CD14-positive monocyte (primary cell): ENCODE measurements at regions not wholly inside any gene's neighbourhood (a gene's known extent, or its start where the extent isn't known, plus 50 kb on each side); places are given as distances from the start of the nearest gene placed in this dataset.

Experiments
- DNase-seq, 3 donors: peaks; one replicate each; pipeline ENCODE4 v3.0.0-alpha.2; 2011 to 2022
- H2AFZ ChIP-seq: 2 replicates; pipeline ENCODE4 v1.6.0; 2012; ENCODE audit warnings: mild to moderate bottlenecking, low read depth, low read length, inconsistent platforms; ENCODE audit not compliant: insufficient read depth, poor library complexity, severe bottlenecking
- H3K27ac ChIP-seq, 2 donors: 1 replicate in 1 of 2; 2 replicates in 1 of 2; pipeline ENCODE4 v1.5.1; 2012 to 2013; ENCODE audit warnings: low read length in 2 of 2, control low read depth in 1 of 2, inconsistent platforms in 1 of 2, low read depth in 1 of 2, mild to moderate bottlenecking in 1 of 2
- H3K27me3 ChIP-seq, 2 donors: one replicate each; pipeline versions ENCODE4 v1.6.0 to v1.6.1; 2011 to 2013; ENCODE audit warnings: low read length in 2 of 2; ENCODE audit not compliant: control insufficient read depth in 2 of 2, insufficient read depth in 2 of 2
- H3K36me3 ChIP-seq, 2 donors: replicated peaks in 1 of 2; 1 replicate in 1 of 2; 2 replicates in 1 of 2; pipeline versions ENCODE4 v1.5.1 to v1.6.1; 2012 to 2013; ENCODE audit warnings: low read length in 2 of 2, control low read depth in 1 of 2, inconsistent platforms in 1 of 2, mild to moderate bottlenecking in 1 of 2; ENCODE audit not compliant: insufficient read depth in 2 of 2, control insufficient read depth in 1 of 2
- H3K4me1 ChIP-seq, 2 donors: 1 replicate in 1 of 2; 2 replicates in 1 of 2; pipeline versions ENCODE4 v1.5.1 to v1.6.1; 2012 to 2013; ENCODE audit warnings: low read length in 2 of 2, control low read depth in 1 of 2, inconsistent platforms in 1 of 2, mild to moderate bottlenecking in 1 of 2, moderate library complexity in 1 of 2; ENCODE audit not compliant: insufficient read depth in 2 of 2, control insufficient read depth in 1 of 2
- H3K4me2 ChIP-seq: replicated peaks from 2 replicates; pipeline ENCODE3; 2012; ENCODE audit warnings: low read length, moderate library complexity, mild to moderate bottlenecking; ENCODE audit not compliant: poor library complexity, severe bottlenecking; ENCODE audit errors: extremely low read depth
- H3K4me3 ChIP-seq, 3 experiments: fragments of 200-600 bp in 1 of 3; sonication (generic) in 1 of 3; replicated peaks in 1 of 3; 1 replicate in 2 of 3; 2 replicates in 1 of 3; pipeline ENCODE4 v1.5.1; 2011 to 2013; ENCODE audit warnings: low read length in 3 of 3, mild to moderate bottlenecking in 3 of 3, control low read depth in 2 of 3, low read depth in 2 of 3, inconsistent platforms in 1 of 3, moderate library complexity in 1 of 3
- H3K79me2 ChIP-seq: 2 replicates; pipeline ENCODE4 v1.6.0; 2012; ENCODE audit warnings: mild to moderate bottlenecking, control low read depth, inconsistent platforms, low read length, moderate library complexity; ENCODE audit not compliant: insufficient read depth
- H3K9ac ChIP-seq: 2 replicates; pipeline ENCODE4 v1.6.0; 2017; ENCODE audit warnings: low read length, mild to moderate bottlenecking; ENCODE audit not compliant: insufficient read depth, poor library complexity, severe bottlenecking
- H3K9me3 ChIP-seq, 2 donors: replicated peaks in 1 of 2; 1 replicate in 1 of 2; 2 replicates in 1 of 2; pipeline versions ENCODE4 v1.5.1 to v1.6.1; 2012 to 2013; ENCODE audit warnings: low read length in 2 of 2, control low read depth in 1 of 2; ENCODE audit not compliant: control insufficient read depth in 1 of 2, insufficient read depth in 1 of 2
- H4K20me1 ChIP-seq: 2 replicates; pipeline ENCODE4 v1.6.0; 2012; ENCODE audit warnings: mild to moderate bottlenecking, low read length, control low read depth, moderate library complexity; ENCODE audit not compliant: insufficient read depth
- H3K27ac Mint-ChIP-seq, 7 donors: one replicate each; pipeline ENCODE4 v1.8.0; 2020; ENCODE audit warnings: mild to moderate bottlenecking in 7 of 7, mixed read lengths in 7 of 7, moderate library complexity in 6 of 7, inconsistent platforms in 2 of 7
- H3K27me3 Mint-ChIP-seq, 3 donors: one replicate each; pipeline ENCODE4 v1.8.0; 2021 to 2022; ENCODE audit warnings: low read depth in 3 of 3, mild to moderate bottlenecking in 3 of 3, mixed read lengths in 3 of 3, moderate library complexity in 3 of 3, inconsistent platforms in 1 of 3
- H3K36me3 Mint-ChIP-seq, 2 donors: one replicate each; pipeline ENCODE4 v1.8.0; 2020; ENCODE audit warnings: mixed read lengths in 2 of 2, inconsistent platforms in 1 of 2, mild to moderate bottlenecking in 1 of 2
- H3K4me1 Mint-ChIP-seq: one replicate; pipeline ENCODE4 v1.8.0; 2020; ENCODE audit warnings: mild to moderate bottlenecking, mixed read lengths
- H3K4me3 Mint-ChIP-seq, 2 donors: one replicate each; pipeline ENCODE4 v1.8.0; 2020; ENCODE audit warnings: mild to moderate bottlenecking in 2 of 2, mixed read lengths in 2 of 2, moderate library complexity in 1 of 2
- H3K9me3 Mint-ChIP-seq, 7 donors: one replicate each; pipeline ENCODE4 v1.8.0; 2020 to 2022; ENCODE audit warnings: mixed read lengths in 7 of 7, mild to moderate bottlenecking in 6 of 7, moderate library complexity in 6 of 7, inconsistent platforms in 2 of 7
- CTCF ChIP-seq: fragments of 200-600 bp; IDR thresholded peaks from one replicate; pipeline ENCODE4 v1.8.0; 2022; ENCODE audit warnings: antibody characterized with exemption, mild to moderate bottlenecking
- WGBS: methylation state at CpG from one replicate; pipeline ENCODE4 v1.1.5; 2013; ENCODE audit warnings: missing lambda C conversion rate; ENCODE audit not compliant: insufficient coverage; 5-methylcytosine and 5-hydroxymethylcytosine counted together
- intact Hi-C, 2 donors: fragments of 100-400 bp; cut with micrococcal nuclease; formaldehyde crosslinking; loops; one replicate each; pipeline versions ENCODE4 v1.15.0 to v1.15.1; 2023

GRCh38 chr1:117295001-117295400, 72.2 kb upstream of the MAN1A2 start:
- no peaks in the 10 kb centered on the region for H3K4me1 Mint-ChIP-seq
- intact Hi-C loops, result no loop called here
- Histone ChIP-seq H3K36me3 (no peaks in the 10 kb centered on the region), H3K4me2 (no peak overlapping the region), H3K79me2 (no peaks in the 10 kb centered on the region), H2AFZ (no peak overlapping the region), H3K27me3 (no peaks in the 10 kb centered on the region), H3K9me3 (no peaks in the 10 kb centered on the region), H3K9ac (no peak overlapping the region), H3K4me3 (no peak overlapping the region), H4K20me1 (no peaks in the 10 kb centered on the region), H3K4me1 (no peaks in the 10 kb centered on the region), H3K27ac (no peak overlapping the region)
- no peak for DNase-seq
- peaks cover 2 to 4% (median 4%) of the 10 kb centered on the region in 3 donors for H3K27me3 Mint-ChIP-seq
- peaks cover 0 to 3% (median 0%) of the 10 kb centered on the region in 7 donors for H3K9me3 Mint-ChIP-seq
- TF ChIP-seq CTCF, result no peak
- no peaks in the 10 kb centered on the region for H3K36me3 Mint-ChIP-seq
- H3K27ac Mint-ChIP-seq, result no peak overlapping the region
- no peak overlapping the region for H3K4me3 Mint-ChIP-seq
- 88% methylated on average over 1 of the region's 2 CpGs for WGBS

DNA sequence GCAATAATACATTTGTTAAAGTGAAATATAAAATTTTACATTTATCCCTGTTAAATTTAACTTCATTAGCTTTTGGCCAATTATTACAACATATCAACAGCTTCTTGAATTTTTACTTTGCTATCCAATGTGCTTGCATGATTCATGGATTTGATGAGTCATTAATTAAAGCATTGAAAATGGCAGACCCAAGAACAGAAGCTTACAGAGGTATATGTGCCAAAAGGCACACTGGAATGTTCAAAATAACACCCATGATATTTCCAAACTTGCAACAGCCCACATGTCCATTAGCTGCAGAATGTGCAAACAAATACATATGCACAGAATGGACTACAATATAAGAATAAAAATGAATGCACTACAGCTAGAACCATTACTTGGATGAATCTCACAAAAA, 76.4 kb upstream of the MAN1A2 start:
- intact Hi-C loops, result no loop called here
- Histone ChIP-seq H3K4me3 (no peak overlapping the region), H4K20me1 (no peaks in the 10 kb centered on the region), H3K9ac (no peak overlapping the region), H3K4me1 (no peaks in the 10 kb centered on the region), H3K9me3 (no peaks in the 10 kb centered on the region), H3K36me3 (no peaks in the 10 kb centered on the region), H3K79me2 (no peaks in the 10 kb centered on the region), H3K27ac (no peak overlapping the region), H2AFZ (no peak overlapping the region), H3K27me3 (no peaks in the 10 kb centered on the region), H3K4me2 (no peak overlapping the region)
- no peak overlapping the region for H3K4me3 Mint-ChIP-seq
- H3K36me3 Mint-ChIP-seq, result no peaks in the 10 kb centered on the region
- no peak overlapping the region for H3K27ac Mint-ChIP-seq
- TF ChIP-seq CTCF, result no peak
- H3K9me3 Mint-ChIP-seq, result no peaks in the 10 kb centered on the region
- no peak for DNase-seq
- peaks cover 0 to 9% (median 2%) of the 10 kb centered on the region in 3 donors for H3K27me3 Mint-ChIP-seq
- no peaks in the 10 kb centered on the region for H3K4me1 Mint-ChIP-seq
